OCI-M1 (cell line): ENCODE measurements at regions not wholly inside any gene's neighbourhood (a gene's known extent, or its start where the extent isn't known, plus 50 kb on each side); places are given as distances from the start of the nearest gene placed in this dataset.

Experiments
- DNase-seq: peaks from one replicate; lab custom pipeline; 2025; lab: John Stamatoyannopoulos, UW

- DNase-seq = no peak
Measured at GRCh38 chr5:54367844-54368243, 57.5 kb upstream of the ARL15 start.

- DNase-seq = no peak
Measured at GRCh38 chr5:54366707-54367106, 56.3 kb upstream of the ARL15 start.

- no peak for DNase-seq
Measured at GRCh38 chr5:54363669-54364068, 53.3 kb upstream of the ARL15 start.

DNA sequence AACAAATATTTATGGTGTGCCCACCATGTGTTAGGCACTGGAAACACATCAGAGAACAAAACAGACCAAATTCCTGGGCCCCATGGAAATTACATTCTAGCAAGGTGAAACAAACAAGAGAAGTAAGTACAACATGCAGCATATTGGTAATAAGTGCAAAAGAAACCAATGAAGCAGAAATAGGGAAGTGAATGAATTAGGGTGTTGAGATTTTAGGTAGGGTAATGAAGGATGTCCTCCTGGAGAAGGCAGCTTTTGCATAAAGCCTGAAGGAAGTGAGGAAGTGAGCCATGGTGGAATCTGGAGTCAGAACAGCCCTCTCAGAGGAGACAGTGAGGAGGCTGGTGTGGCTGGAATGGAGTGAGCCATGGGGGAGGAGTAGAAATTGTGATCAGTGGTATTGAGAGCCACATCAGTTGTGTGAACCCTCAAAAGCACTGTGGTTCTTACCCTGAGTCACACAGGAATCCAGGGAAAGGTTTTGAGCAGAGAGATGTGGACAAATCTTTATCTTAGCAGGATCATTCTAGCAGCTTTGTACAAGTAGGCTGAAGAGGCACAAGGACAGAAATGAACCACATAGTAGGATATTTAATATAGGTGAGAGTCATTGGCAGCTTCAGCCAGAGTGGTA, 52.7 kb upstream of the ARL15 start:
- DNase-seq = no peak

- no peak for DNase-seq
Measured at GRCh38 chr5:54362434-54362833, 52.1 kb upstream of the ARL15 start.

DNA sequence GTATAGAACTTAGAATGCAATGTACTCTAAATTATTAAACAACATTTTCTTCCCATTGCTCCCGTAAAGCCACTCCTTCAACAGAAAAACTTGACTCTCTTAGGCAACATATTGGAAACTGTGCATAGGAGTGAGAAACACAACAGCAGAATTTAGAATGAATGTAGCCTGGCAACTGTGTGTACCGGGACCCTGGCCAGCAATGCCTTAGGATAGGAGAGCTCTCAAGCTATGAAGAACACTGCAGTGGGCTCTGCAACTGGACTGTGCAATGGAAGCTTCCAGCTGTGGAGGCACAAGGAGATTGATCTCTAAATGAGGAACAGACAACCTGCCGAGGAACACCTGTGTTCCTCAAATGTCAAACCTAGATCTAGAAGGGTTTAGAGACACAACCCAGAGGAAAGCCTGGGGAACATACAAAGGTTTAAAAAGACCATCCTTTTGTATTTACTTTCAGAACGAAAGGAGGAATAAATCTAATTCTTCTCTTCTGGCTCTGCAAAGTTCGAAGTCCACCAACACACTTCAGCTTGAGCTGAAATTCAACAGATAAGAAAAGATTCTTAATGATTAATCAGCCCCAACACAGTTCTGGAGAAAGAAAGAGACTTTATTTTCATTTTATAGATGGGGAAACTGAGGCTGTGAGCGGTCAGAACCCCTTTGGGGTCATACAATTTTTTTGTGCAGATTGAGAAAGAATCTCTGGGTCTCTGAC, 51.5 kb upstream of the ARL15 start:
- DNase-seq = no peak

DNA sequence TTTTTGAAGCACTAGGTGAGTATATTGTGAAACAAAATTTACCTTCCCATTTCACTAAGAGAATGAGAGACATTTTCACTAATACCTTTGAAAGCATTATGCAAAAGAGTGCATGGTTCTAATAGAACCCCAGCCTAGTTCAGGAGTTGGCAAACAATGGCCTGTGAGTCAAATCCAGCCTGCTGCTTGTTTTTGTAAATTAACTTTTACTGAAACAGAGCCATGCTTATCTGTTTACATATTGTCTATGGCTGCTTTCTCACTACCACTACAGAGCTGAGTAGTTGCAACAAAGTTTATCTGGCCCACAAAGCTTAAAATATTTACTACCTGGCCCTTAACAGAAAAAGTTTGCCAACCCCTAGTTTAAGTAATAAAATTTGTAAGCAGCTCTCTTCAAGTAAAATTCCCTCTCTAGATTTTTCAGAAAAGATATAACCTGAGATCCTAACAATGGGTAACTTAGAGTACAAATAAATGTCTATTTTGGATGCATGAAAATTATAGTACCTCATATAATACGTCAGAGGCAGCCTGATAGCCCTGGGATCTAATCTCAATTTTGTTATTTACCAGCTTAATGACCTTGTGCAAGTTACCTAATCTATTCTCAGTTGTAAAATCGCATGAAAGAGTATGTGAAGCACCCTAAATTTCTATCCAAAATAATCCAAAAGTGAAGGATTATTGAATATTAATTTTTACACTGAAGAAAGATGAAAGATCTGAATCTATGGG, 50.7 kb upstream of the ARL15 start:
- DNase-seq = no peak
